SK-N-SH (cell line): ENCODE measurements at regions not wholly inside any gene's neighbourhood (a gene's known extent, or its start where the extent isn't known, plus 50 kb on each side); places are given as distances from the start of the nearest gene placed in this dataset.

Source experiments
- CTCF ChIA-PET: fragments of 300-600, 350-600 bp; formaldehyde crosslinking; extraction: SDS; loops from one replicate; lab custom pipeline; 2021; lab: Yijun Ruan, JAX
- POLR2A ChIA-PET: fragments of 350-600 bp; sonication (Branson Sonifier 250); formaldehyde crosslinking; extraction: SDS; loops from one replicate; lab custom pipeline; 2020; ENCODE audit warnings: antibody characterized with exemption, inconsistent platforms; lab: Yijun Ruan, JAX
- DNase-seq: peaks from one replicate; pipeline ENCODE4 v3.0.0; 2012
- H2AFZ ChIP-seq: fragments of 200-600 bp; sonication (generic); 2 replicates; pipeline ENCODE4 v1.8.1; 2016; ENCODE audit warnings: antibody characterized with exemption, mild to moderate bottlenecking, low read depth
- H3F3A ChIP-seq: fragments of 200-600 bp; sonication (generic); replicated peaks from 2 replicates; pipeline ENCODE3; 2016; ENCODE audit warnings: antibody characterized with exemption, mild to moderate bottlenecking; ENCODE audit not compliant: insufficient read depth
- H3K27ac ChIP-seq, 2 experiments: fragments of 200-500 bp in 1 of 2; fragments of 200-600 bp in 1 of 2; sonication (Bioruptor generic) in 1 of 2; sonication (generic), shearing (Covaris generic) in 1 of 2; 2 replicates each; pipeline versions ENCODE4 v1.5.1 to v1.6.1; 2014 to 2016; ENCODE audit warnings: low read depth in 2 of 2, inconsistent platforms in 1 of 2, low read length in 1 of 2, mild to moderate bottlenecking in 1 of 2, mixed read lengths in 1 of 2
- H3K27me3 ChIP-seq: fragments of 200-600 bp; sonication (generic), shearing (Covaris generic); 2 replicates; pipeline ENCODE4 v1.6.1; 2016; ENCODE audit warnings: mixed run types; ENCODE audit not compliant: insufficient read depth
- H3K36me3 ChIP-seq, 2 experiments: fragments of 200-500 bp in 1 of 2; fragments of 200-600 bp in 1 of 2; sonication (Bioruptor generic) in 1 of 2; sonication (generic) in 1 of 2; replicated peaks in 1 of 2; 2 replicates each; pipeline versions ENCODE3 to v1.5.1; 2014 to 2016; ENCODE audit warnings: low read length in 1 of 2, mild to moderate bottlenecking in 1 of 2; ENCODE audit not compliant: insufficient read depth in 2 of 2, control insufficient read depth in 1 of 2
- H3K4me1 ChIP-seq, 2 experiments: fragments of 200-500 bp in 1 of 2; fragments of 200-600 bp in 1 of 2; sonication (Bioruptor generic) in 1 of 2; sonication (generic), shearing (Covaris generic) in 1 of 2; 2 replicates each; pipeline versions ENCODE4 v1.5.1 to v1.6.1; 2014 to 2016; ENCODE audit warnings: low read depth in 1 of 2, low read length in 1 of 2, mixed run types in 1 of 2; ENCODE audit not compliant: insufficient read depth in 2 of 2, control insufficient read depth in 1 of 2
- H3K4me2 ChIP-seq: fragments of 200-600 bp; sonication (generic), shearing (Covaris generic); 2 replicates; pipeline ENCODE4 v1.6.1; 2017; ENCODE audit warnings: mixed run types
- H3K4me3 ChIP-seq, 2 experiments: fragments of 200-500 bp in 1 of 2; fragments of 200-600 bp in 1 of 2; sonication (Bioruptor generic) in 1 of 2; sonication (generic), shearing (Covaris generic) in 1 of 2; 2 replicates each; pipeline versions ENCODE4 v1.5.1 to v1.8.1; 2014 to 2016; ENCODE audit warnings: low read depth in 2 of 2, inconsistent platforms in 1 of 2, low read length in 1 of 2, mild to moderate bottlenecking in 1 of 2, mixed read lengths in 1 of 2, moderate library complexity in 1 of 2
- H3K79me2 ChIP-seq: fragments of 200-600 bp; sonication (generic); 2 replicates; pipeline ENCODE4 v1.8.1; 2017; ENCODE audit warnings: mild to moderate bottlenecking; ENCODE audit not compliant: insufficient read depth
- H3K9ac ChIP-seq: fragments of 200-600 bp; sonication (generic); 2 replicates; pipeline ENCODE4 v1.6.1; 2017; ENCODE audit warnings: mixed run types
- H3K9me2 ChIP-seq: fragments of 200-600 bp; sonication (generic); 2 replicates; pipeline ENCODE4 v1.6.1; 2017; ENCODE audit warnings: mixed run types
- H3K9me3 ChIP-seq: fragments of 200-600 bp; sonication (generic); 2 replicates; pipeline ENCODE4 v1.6.1; 2017; ENCODE audit warnings: mixed run types, mild to moderate bottlenecking, moderate library complexity
- H4K20me1 ChIP-seq: fragments of 200-600 bp; sonication (generic); 2 replicates; pipeline ENCODE4 v1.6.1; 2017; ENCODE audit warnings: mild to moderate bottlenecking, mixed run types; ENCODE audit not compliant: insufficient read depth
- ELF1 ChIP-seq: IDR thresholded peaks from 2 replicates; pipeline ENCODE4 v1.4.0; 2012
- EZH2phosphoT487 ChIP-seq: fragments of 200-600 bp; sonication (generic); IDR thresholded peaks from 2 replicates; pipeline ENCODE4 v1.6.1; 2017; ENCODE audit warnings: low read depth, mixed run types, mild to moderate bottlenecking, antibody characterized with exemption, moderate library complexity, borderline replicate concordance
- FOXM1 ChIP-seq: IDR thresholded peaks from 2 replicates; pipeline ENCODE4 v1.4.0; 2012; ENCODE audit warnings: low read depth, mild to moderate bottlenecking
- GATA2 ChIP-seq: sonication (generic); formaldehyde crosslinking; IDR thresholded peaks from 2 replicates; pipeline ENCODE4 v1.5.0; 2020; ENCODE audit warnings: mild to moderate bottlenecking, missing genetic modification reagents
- IRF3 ChIP-seq: fragments of 150-350 bp; IDR thresholded peaks from 2 replicates; pipeline ENCODE4 v1.6.1; 2016; ENCODE audit warnings: mild to moderate bottlenecking, low read depth, low read length
- JUND ChIP-seq: IDR thresholded peaks from 2 replicates; pipeline ENCODE4 v1.4.0; 2012
- MAX ChIP-seq: IDR thresholded peaks from 2 replicates; pipeline ENCODE4 v1.4.0; 2012; ENCODE audit warnings: low read depth
- MEF2A ChIP-seq: IDR thresholded peaks from 2 replicates; pipeline ENCODE4 v1.4.0; 2012; ENCODE audit warnings: low read depth, borderline replicate concordance
- MXI1 ChIP-seq: IDR thresholded peaks from 2 replicates; pipeline ENCODE4 v1.6.1; 2012; ENCODE audit warnings: mild to moderate bottlenecking, low read depth, low read length, improper control_type of control experiment
- NRF1 ChIP-seq: IDR thresholded peaks from 2 replicates; pipeline ENCODE4 v1.6.1; 2012; ENCODE audit warnings: low read depth, mild to moderate bottlenecking, low read length
- RAD21 ChIP-seq: IDR thresholded peaks from 2 replicates; pipeline ENCODE4 v1.6.1; 2012; ENCODE audit warnings: mild to moderate bottlenecking, low read length
- RCOR1 ChIP-seq: fragments of 150-350 bp; IDR thresholded peaks from 2 replicates; pipeline ENCODE4 v1.6.1; 2017; ENCODE audit warnings: antibody characterized with exemption, low read length
- RXRA ChIP-seq: IDR thresholded peaks from 2 replicates; pipeline ENCODE4 v1.4.0; 2012; ENCODE audit warnings: low read depth, mild to moderate bottlenecking, borderline replicate concordance
- SMC3 ChIP-seq: IDR thresholded peaks from 2 replicates; pipeline ENCODE4 v1.6.1; 2012; ENCODE audit warnings: low read depth, low read length, improper control_type of control experiment
- TCF12 ChIP-seq: IDR thresholded peaks from 2 replicates; pipeline ENCODE4 v1.4.0; 2012
- USF2 ChIP-seq: fragments of 150-350 bp; IDR thresholded peaks from 2 replicates; pipeline ENCODE4 v1.6.1; 2017; ENCODE audit warnings: antibody characterized with exemption, low read length, low read depth, borderline replicate concordance
- YY1 ChIP-seq: IDR thresholded peaks from 2 replicates; pipeline ENCODE4 v1.4.0; 2012; ENCODE audit warnings: low read depth, mild to moderate bottlenecking
- ZBTB33 ChIP-seq: IDR thresholded peaks from 2 replicates; pipeline ENCODE4 v1.4.0; 2012; ENCODE audit warnings: low read depth, borderline replicate concordance
- WGBS: methylation state at CpG from one replicate; pipeline ENCODE4 v1.1.6; 2017; ENCODE audit warnings: low lambda C conversion rate; 5-methylcytosine and 5-hydroxymethylcytosine counted together

- Histone ChIP-seq H4K20me1 (no peaks in the 10 kb centered on the region), H3F3A (no peaks in the 10 kb centered on the region), H3K36me3 (no peaks in the 10 kb centered on the region), H3K27ac (no peak overlapping the region), H3K4me2 (no peak overlapping the region), H2AFZ (no peak overlapping the region), H3K9me3 (no peaks in the 10 kb centered on the region), H3K4me3 (no peak overlapping the region), H3K27me3 (peaks cover 1% of the 10 kb centered on the region; the same call in 1 of the 2 replicates), H3K9ac (no peak overlapping the region), H3K4me1 (no peaks in the 10 kb centered on the region), H3K79me2 (no peaks in the 10 kb centered on the region), H3K9me2 (no peaks in the 10 kb centered on the region)
- no peak for DNase-seq
- POLR2A ChIA-PET = no interaction called here
- 50% methylated on average over 1 of the region's 1 CpG for WGBS
- CTCF ChIA-PET = no interaction called here
- TF ChIP-seq ZBTB33 (no peak), MXI1 (no peak), GATA2 (CRISPR knock-in tag) (no peak), FOXM1 (no peak), SMC3 (no peak), NRF1 (no peak), RCOR1 (no peak), ELF1 (no peak), USF2 (no peak), RXRA (no peak), MAX (no peak), TCF12 (no peak), YY1 (no peak), JUND (no peak), MEF2A (no peak), EZH2phosphoT487 (no peak), IRF3 (no peak), RAD21 (no peak)
These were observed 135.4 kb upstream of the PRSS3 start for GRCh38 chr9:33659921-33660320.
